CD4-positive, alpha-beta memory T cell (primary cell): ENCODE measurements at regions not wholly inside any gene's neighbourhood (a gene's known extent, or its start where the extent isn't known, plus 50 kb on each side); places are given as distances from the start of the nearest gene placed in this dataset.

Source experiments
- CTCF ChIA-PET: fragments of 350-600 bp; sonication (Branson Sonifier 250); formaldehyde crosslinking; loops from one replicate; lab custom pipeline; 2021; ENCODE audit warnings: inconsistent platforms; ENCODE audit not compliant: partially characterized antibody; lab: Charles Lee
- POLR2A ChIA-PET: fragments of 350-600 bp; sonication (Branson Sonifier 250); formaldehyde crosslinking; loops from one replicate; lab custom pipeline; 2021; ENCODE audit not compliant: partially characterized antibody; lab: Charles Lee
- DNase-seq, 5 donors: peaks; one replicate each; pipeline versions ENCODE4 v3.0.0 to v3.0.0-alpha.2; 2020 to 2022; ENCODE audit warnings: mixed read lengths in 1 of 5
- H3K27ac ChIP-seq: one replicate; pipeline ENCODE4 v1.7.0; 2013; ENCODE audit warnings: low read depth, low read length
- H3K27me3 ChIP-seq: 2 replicates; pipeline ENCODE4 v1.7.0; 2013; ENCODE audit warnings: mild to moderate bottlenecking, low read length, moderate library complexity; ENCODE audit not compliant: insufficient read depth
- H3K36me3 ChIP-seq: 2 replicates; pipeline ENCODE4 v1.7.0; 2013; ENCODE audit warnings: mild to moderate bottlenecking, low read length, moderate library complexity; ENCODE audit not compliant: insufficient read depth
- H3K4me1 ChIP-seq: 2 replicates; pipeline ENCODE4 v1.7.0; 2013; ENCODE audit warnings: mild to moderate bottlenecking, low read length, moderate library complexity; ENCODE audit not compliant: insufficient read depth
- H3K4me3 ChIP-seq, 2 donors: one replicate each; pipeline ENCODE4 v1.7.0; 2013; ENCODE audit warnings: low read length in 2 of 2, mild to moderate bottlenecking in 1 of 2
- H3K9me3 ChIP-seq, 2 donors: one replicate each; pipeline ENCODE4 v1.7.0; 2013; ENCODE audit warnings: low read length in 2 of 2, control low read depth in 1 of 2; ENCODE audit not compliant: control insufficient read depth in 1 of 2
- H3K27ac Mint-ChIP-seq, 7 donors: one replicate each; pipeline ENCODE4 v1.8.0; 2020 to 2021; ENCODE audit warnings: mixed read lengths in 7 of 7, mild to moderate bottlenecking in 6 of 7, inconsistent platforms in 3 of 7, moderate library complexity in 3 of 7
- H3K27me3 Mint-ChIP-seq, 2 donors: one replicate each; pipeline ENCODE4 v1.8.0; 2020 to 2021; ENCODE audit warnings: mixed read lengths in 2 of 2
- H3K36me3 Mint-ChIP-seq, 2 donors: one replicate each; pipeline ENCODE4 v1.8.0; 2020 to 2021; ENCODE audit warnings: mixed read lengths in 2 of 2, inconsistent platforms in 1 of 2, mild to moderate bottlenecking in 1 of 2
- H3K4me1 Mint-ChIP-seq, 4 donors: one replicate each; pipeline ENCODE4 v1.8.0; 2020 to 2021; ENCODE audit warnings: mixed read lengths in 4 of 4, mild to moderate bottlenecking in 1 of 4
- H3K4me3 Mint-ChIP-seq, 8 donors: one replicate each; pipeline ENCODE4 v1.8.0; 2020 to 2021; ENCODE audit warnings: mixed read lengths in 8 of 8, mild to moderate bottlenecking in 7 of 8, moderate library complexity in 6 of 8, inconsistent platforms in 3 of 8
- H3K9me3 Mint-ChIP-seq, 8 donors: one replicate each; pipeline ENCODE4 v1.8.0; 2020 to 2021; ENCODE audit warnings: mixed read lengths in 8 of 8, mild to moderate bottlenecking in 5 of 8, inconsistent platforms in 3 of 8, moderate library complexity in 1 of 8
- intact Hi-C: fragments of 100-400 bp; cut with micrococcal nuclease; formaldehyde crosslinking; loops from one replicate; pipeline ENCODE4 v1.15.1; 2023

DNA sequence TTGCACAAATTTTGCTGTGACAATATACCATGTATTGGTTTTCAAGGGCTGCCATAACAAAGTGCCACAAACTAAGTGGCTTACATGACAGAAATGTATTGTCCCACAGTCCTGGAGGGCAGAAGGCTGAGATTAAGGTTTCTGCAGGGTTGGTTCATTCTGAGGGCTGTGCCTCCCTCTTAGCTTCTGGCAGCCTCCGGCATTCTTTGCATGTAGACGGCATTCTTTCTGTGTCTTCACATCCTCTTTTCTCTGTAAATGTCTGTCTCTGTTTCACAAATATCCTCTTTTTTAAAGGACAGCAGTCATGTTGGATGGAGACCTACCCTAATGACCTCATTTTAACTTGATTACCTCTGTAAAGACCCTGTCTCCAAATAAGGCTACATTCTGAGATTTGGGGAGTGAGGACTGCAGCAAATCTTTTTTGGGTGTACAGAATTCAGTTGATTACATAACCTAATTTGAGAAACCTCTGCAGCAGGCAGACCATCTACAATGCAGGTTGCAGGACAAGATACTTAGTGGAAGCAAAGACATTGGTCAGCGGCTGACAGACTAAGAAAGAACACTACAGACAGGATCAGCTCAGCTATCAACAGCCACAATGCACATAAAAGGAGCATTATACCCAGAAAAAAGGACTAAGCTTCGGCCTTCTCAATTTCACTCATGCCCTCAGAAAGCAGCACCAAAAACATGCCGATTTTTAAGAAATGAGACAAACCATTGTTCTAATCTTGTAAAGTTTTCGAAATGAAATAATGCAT is 84.6 kb upstream of the FAM3C start:
- Mint-ChIP-seq H3K4me3 (no peak overlapping the region), H3K27ac (peak overlapping the region in 1 of 7 donors; percentile 12), H3K27me3 (no peaks in the 10 kb centered on the region), H3K9me3 (peaks cover 0 to 2% (median 0%) of the 10 kb centered on the region in 8 donors), H3K36me3 (no peaks in the 10 kb centered on the region), H3K4me1 (peaks cover 0 to 5% (median 2%) of the 10 kb centered on the region in 4 donors)
- H3K4me3 ChIP-seq = no peak overlapping the region
- POLR2A ChIA-PET = interaction anchor here (0.6 kb wide), 1 partner anchor 72 kb away, joined by 3 read pairs; no protein-coding TSS in a partner anchor
- no peaks in the 10 kb centered on the region for H3K4me1 ChIP-seq
- H3K36me3 ChIP-seq = no peaks in the 10 kb centered on the region
- intact Hi-C loops = no loop called here
- H3K9me3 ChIP-seq = no peaks in the 10 kb centered on the region
- no peak overlapping the region for H3K27ac ChIP-seq
- no peak for DNase-seq
- no peaks in the 10 kb centered on the region for H3K27me3 ChIP-seq
- CTCF ChIA-PET = no interaction called here

DNA sequence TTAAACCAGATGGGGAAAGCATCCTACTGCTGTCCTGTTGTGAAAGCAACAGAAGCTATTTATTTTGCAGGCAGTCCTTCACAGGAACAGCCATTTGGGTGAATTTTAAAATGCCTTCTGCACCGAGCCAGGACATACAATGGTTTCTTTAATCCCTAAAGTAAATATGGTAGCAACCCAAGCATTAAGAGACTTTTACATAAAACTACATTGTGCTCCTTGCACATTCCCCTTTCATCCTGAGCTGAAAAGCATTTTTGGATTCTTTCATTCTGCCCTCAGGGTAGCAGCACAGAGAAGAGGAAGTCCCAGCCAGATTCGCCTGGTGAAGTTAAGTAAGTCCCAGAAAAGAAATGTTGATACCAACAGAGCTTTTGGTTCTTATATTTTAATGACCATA is 84.0 kb upstream of the FAM3C start:
- intact Hi-C loops = no loop called here
- no peaks in the 10 kb centered on the region for H3K27me3 Mint-ChIP-seq

DNA sequence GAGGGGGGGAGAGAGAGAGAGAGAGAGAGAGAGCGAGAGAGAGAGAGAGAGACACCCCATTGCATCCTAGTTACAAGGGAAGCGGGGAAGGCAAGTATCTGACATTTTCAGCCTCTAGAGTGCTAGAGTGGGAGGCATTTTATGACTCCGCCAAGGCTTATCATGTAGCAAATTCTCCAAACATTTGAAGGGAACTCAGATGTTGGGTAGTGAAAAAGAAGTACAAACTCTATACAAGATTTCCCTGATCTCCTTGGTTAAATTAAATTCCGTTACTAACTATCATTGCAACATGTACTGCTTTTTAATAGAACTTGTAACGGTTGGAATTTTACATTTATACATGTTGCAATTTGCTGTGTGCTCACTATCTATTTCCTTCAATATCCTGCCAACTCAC is 83.4 kb upstream of the FAM3C start:
- Histone ChIP-seq H3K27ac (no peak overlapping the region), H3K4me1 (no peaks in the 10 kb centered on the region), H3K9me3 (no peaks in the 10 kb centered on the region), H3K27me3 (no peaks in the 10 kb centered on the region), H3K36me3 (no peaks in the 10 kb centered on the region), H3K4me3 (no peak overlapping the region)
- peaks cover 0 to 5% (median 2%) of the 10 kb centered on the region in 4 donors for H3K4me1 Mint-ChIP-seq
- POLR2A ChIA-PET = no interaction called here
- H3K27ac Mint-ChIP-seq = no peak overlapping the region
- no peaks in the 10 kb centered on the region for H3K9me3 Mint-ChIP-seq
- no peak overlapping the region for H3K4me3 Mint-ChIP-seq
- intact Hi-C loops = no loop called here
- DNase-seq = no peak
- CTCF ChIA-PET = no interaction called here
- H3K36me3 Mint-ChIP-seq = no peaks in the 10 kb centered on the region
- no peaks in the 10 kb centered on the region for H3K27me3 Mint-ChIP-seq

More for the DNA sequence above, 84.0 kb upstream of the FAM3C start:
- ChIA-PET POLR2A (no interaction called here), CTCF (no interaction called here)
- peaks cover 0 to 5% (median 2%) of the 10 kb centered on the region in 4 donors for H3K4me1 Mint-ChIP-seq
- H3K4me3 Mint-ChIP-seq = no peak overlapping the region
- no peaks in the 10 kb centered on the region for H3K4me1 ChIP-seq
- H3K9me3 ChIP-seq = no peaks in the 10 kb centered on the region
- no peak overlapping the region for H3K4me3 ChIP-seq
- no peak overlapping the region for H3K27ac Mint-ChIP-seq
- no peaks in the 10 kb centered on the region for H3K36me3 Mint-ChIP-seq
- no peaks in the 10 kb centered on the region for H3K9me3 Mint-ChIP-seq
- no peak overlapping the region for H3K27ac ChIP-seq
- H3K36me3 ChIP-seq = no peaks in the 10 kb centered on the region
- no peaks in the 10 kb centered on the region for H3K27me3 ChIP-seq
- no peak for DNase-seq

DNA sequence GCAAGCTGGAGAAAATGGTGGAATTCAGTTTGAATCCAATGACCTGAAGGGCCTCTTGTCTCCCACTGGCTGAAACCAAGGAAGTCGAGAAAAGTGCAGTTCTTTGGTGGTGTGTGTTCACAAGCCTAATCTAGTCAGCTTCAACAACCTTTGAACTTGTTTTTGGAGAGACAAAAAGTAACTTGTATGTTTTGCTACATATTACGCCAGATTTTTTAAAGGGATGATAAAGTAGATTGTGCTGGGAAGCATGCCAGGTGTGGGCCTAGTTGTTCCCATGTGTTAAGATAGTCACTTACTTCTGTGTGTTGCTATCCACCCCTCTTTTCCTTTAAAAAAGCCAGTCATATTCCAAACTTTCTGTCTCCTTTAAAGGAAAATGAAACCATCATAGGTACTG is 79.7 kb upstream of the FAM3C start:
- H3K4me3 Mint-ChIP-seq = no peak overlapping the region
- no peak overlapping the region for H3K4me3 ChIP-seq
- no peak overlapping the region for H3K27ac Mint-ChIP-seq
- no peaks in the 10 kb centered on the region for H3K4me1 Mint-ChIP-seq
- CTCF ChIA-PET = no interaction called here
- H3K9me3 ChIP-seq = no peaks in the 10 kb centered on the region
- H3K27me3 ChIP-seq = no peaks in the 10 kb centered on the region
- intact Hi-C loops = no loop called here
- H3K36me3 Mint-ChIP-seq = no peaks in the 10 kb centered on the region
- POLR2A ChIA-PET = no interaction called here
- H3K4me1 ChIP-seq = no peaks in the 10 kb centered on the region
- peaks cover 0 to 2% of the 10 kb centered on the region in 2 donors for H3K27me3 Mint-ChIP-seq
- H3K36me3 ChIP-seq = no peaks in the 10 kb centered on the region
- DNase-seq = no peak
- no peak overlapping the region for H3K27ac ChIP-seq
- H3K9me3 Mint-ChIP-seq = no peaks in the 10 kb centered on the region

DNA sequence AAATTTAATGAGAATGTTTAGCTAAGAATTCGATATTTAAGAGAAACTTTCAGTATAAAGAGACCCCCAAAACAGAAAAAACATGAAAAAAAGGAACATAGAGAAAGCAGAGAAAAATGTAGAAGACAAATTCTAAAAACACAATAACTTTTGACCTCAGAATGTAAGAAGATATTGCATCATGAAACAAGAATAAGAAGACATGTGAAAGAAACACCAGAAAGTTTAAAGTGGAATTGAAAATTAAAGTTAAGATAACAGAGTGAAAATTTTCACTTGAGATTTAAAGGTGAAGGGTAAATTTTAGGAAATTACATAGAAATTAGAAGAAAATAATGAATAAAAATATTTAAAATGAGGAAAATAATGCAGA is 78.2 kb upstream of the FAM3C start:
- intact Hi-C loops = no loop called here
- H3K27ac ChIP-seq = no peak overlapping the region
- no peaks in the 10 kb centered on the region for H3K36me3 Mint-ChIP-seq
- no peaks in the 10 kb centered on the region for H3K9me3 Mint-ChIP-seq
- no peaks in the 10 kb centered on the region for H3K4me1 Mint-ChIP-seq
- peaks cover 0 to 2% of the 10 kb centered on the region in 2 donors for H3K27me3 Mint-ChIP-seq
- no peaks in the 10 kb centered on the region for H3K9me3 ChIP-seq
- H3K4me3 Mint-ChIP-seq = no peak overlapping the region
- H3K4me1 ChIP-seq = no peaks in the 10 kb centered on the region
- H3K27me3 ChIP-seq = no peaks in the 10 kb centered on the region
- ChIA-PET POLR2A (interaction anchor here (1.1 kb wide), 1 partner anchor 79 kb away, joined by 3 read pairs; no protein-coding TSS in a partner anchor), CTCF (interaction anchor here (0.9 to 2.7 kb wide), 4 partner anchors 30 to 94 kb away, joined by 3 to 11 read pairs (median 3); partner anchors contain the start of gene FAM3C)
- H3K27ac Mint-ChIP-seq = no peak overlapping the region
- no peak overlapping the region for H3K4me3 ChIP-seq
- H3K36me3 ChIP-seq = no peaks in the 10 kb centered on the region
- no peak for DNase-seq

DNA sequence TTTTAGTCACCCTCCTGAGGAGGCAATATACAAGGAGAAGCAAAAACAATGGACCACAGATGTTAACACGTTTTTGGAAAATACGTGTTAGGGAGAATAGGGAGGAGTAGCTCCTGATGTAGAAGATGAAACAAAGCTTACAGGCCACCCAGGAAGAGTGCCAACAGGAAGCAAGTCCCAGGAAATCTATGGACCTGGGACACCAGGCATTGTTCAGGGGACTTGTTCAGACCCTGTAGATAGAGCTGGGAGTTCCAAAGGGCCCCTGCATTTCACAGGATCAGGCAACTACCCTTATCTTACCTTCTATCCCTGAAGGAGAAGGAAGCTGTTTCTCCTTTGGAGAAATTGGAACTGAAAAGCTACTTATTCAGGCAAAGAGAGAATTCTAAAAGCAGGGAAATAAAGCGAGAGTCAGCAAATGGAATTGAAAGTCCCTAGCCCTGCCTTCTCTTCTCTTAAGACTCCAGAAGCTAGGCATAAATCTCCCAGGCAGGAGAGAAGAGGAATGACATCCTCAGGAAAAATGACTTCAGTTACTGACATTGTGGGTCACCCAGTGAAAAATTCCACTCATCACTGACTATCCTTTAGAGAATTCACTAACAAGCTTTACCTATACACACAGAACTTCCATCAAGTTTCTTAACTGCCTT is 77.7 kb upstream of the FAM3C start:
- Mint-ChIP-seq H3K36me3 (no peaks in the 10 kb centered on the region), H3K4me3 (no peak overlapping the region), H3K4me1 (no peaks in the 10 kb centered on the region), H3K27me3 (peaks cover 0 to 2% of the 10 kb centered on the region in 2 donors), H3K27ac (no peak overlapping the region), H3K9me3 (no peaks in the 10 kb centered on the region)
- ChIA-PET CTCF (interaction anchor here (0.9 to 2.7 kb wide), 4 partner anchors 29 to 93 kb away, joined by 3 to 11 read pairs (median 3); partner anchors contain the start of gene FAM3C), POLR2A (interaction anchor here (1.1 kb wide), 1 partner anchor 78 kb away, joined by 3 read pairs; no protein-coding TSS in a partner anchor)
- intact Hi-C loops = no loop called here
- Histone ChIP-seq H3K4me1 (no peaks in the 10 kb centered on the region), H3K27ac (no peak overlapping the region), H3K9me3 (no peaks in the 10 kb centered on the region), H3K4me3 (no peak overlapping the region), H3K27me3 (no peaks in the 10 kb centered on the region), H3K36me3 (no peaks in the 10 kb centered on the region)
- no peak for DNase-seq

DNA sequence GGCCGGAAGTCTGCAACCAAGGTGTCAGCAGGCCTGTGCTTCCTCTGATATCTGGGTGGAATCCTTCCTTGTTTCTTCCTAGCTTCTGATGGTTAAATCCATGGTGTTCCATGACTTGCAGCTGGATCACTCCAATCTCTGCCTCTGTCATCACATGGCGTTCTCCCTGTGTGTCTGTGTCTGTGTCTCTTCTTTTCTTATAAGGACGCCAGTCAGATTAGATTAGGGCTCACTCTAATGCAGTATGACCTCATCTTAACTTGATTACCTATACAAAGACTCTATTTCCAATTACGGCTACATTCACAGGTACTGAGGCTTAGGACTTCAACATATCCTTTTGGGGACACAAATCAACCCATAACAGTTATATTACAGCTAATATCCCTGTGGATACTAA is 70.3 kb upstream of the FAM3C start:
- no peak overlapping the region for H3K4me3 Mint-ChIP-seq
- Histone ChIP-seq H3K27ac (no peak overlapping the region), H3K4me1 (no peaks in the 10 kb centered on the region), H3K36me3 (no peaks in the 10 kb centered on the region), H3K9me3 (no peaks in the 10 kb centered on the region), H3K27me3 (no peaks in the 10 kb centered on the region), H3K4me3 (no peak overlapping the region)
- H3K27me3 Mint-ChIP-seq = peaks cover 7 to 8% of the 10 kb centered on the region in 2 donors
- DNase-seq = no peak
- peaks cover 0 to 2% (median 0%) of the 10 kb centered on the region in 8 donors for H3K9me3 Mint-ChIP-seq
- intact Hi-C loops = no loop called here
- H3K4me1 Mint-ChIP-seq = no peaks in the 10 kb centered on the region
- no peaks in the 10 kb centered on the region for H3K36me3 Mint-ChIP-seq
- H3K27ac Mint-ChIP-seq = no peak overlapping the region
- POLR2A ChIA-PET = no interaction called here
- CTCF ChIA-PET = no interaction called here
